HUDEP-2 (cell line): ENCODE measurements at regions not wholly inside any gene's neighbourhood (a gene's known extent, or its start where the extent isn't known, plus 50 kb on each side); places are given as distances from the start of the nearest gene placed in this dataset.
"Not testable (repeated sequence)": the region's sequence is repeated elsewhere in the genome, so short reads cannot be mapped to it uniquely, and the experiment has no call there.

ENCODE experiments used
- DNase-seq, 76 experiments: peaks; one replicate each; lab custom pipeline; 2025; ENCODE audit not compliant: unreplicated experiment in 76 of 76; lab: John Stamatoyannopoulos, UW

- no peak for DNase-seq
Observed at GRCh38 chr6:115467726-115468125, 593.0 kb downstream of the FRK start.

- no peak for DNase-seq
Observed at GRCh38 chr6:115460913-115461312, 599.8 kb downstream of the FRK start.

GRCh38 chr6:115456848-115457247 is 603.8 kb downstream of the FRK start:
- DNase-seq: no peak

- no peak for DNase-seq
Observed at GRCh38 chr6:115443825-115444478, 616.7 kb downstream of the FRK start.

GRCh38 chr6:115442323-115442722 is 618.4 kb downstream of the FRK start:
- DNase-seq: no peak

- no peak for DNase-seq
Observed at GRCh38 chr6:115441651-115442050, 619.0 kb downstream of the FRK start.

- DNase-seq: no peak
Observed at GRCh38 chr6:115415378-115415777, 645.3 kb downstream of the FRK start.

GRCh38 chr6:115414916-115415315 is 645.8 kb downstream of the FRK start:
- DNase-seq: not testable (repeated sequence)

- DNase-seq: no peak
Observed at GRCh38 chr6:115411756-115412155, 648.9 kb downstream of the FRK start.

GRCh38 chr6:115404446-115404845 is 656.2 kb downstream of the FRK start:
- DNase-seq: no peak

- no peak for DNase-seq
Observed at GRCh38 chr6:115398607-115399006, 662.1 kb downstream of the FRK start.

GRCh38 chr6:115396112-115396906 is 664.4 kb downstream of the FRK start:
- no peak for DNase-seq

GRCh38 chr6:115393821-115394220 is 666.9 kb downstream of the FRK start:
- no peak for DNase-seq

GRCh38 chr6:115370202-115370601 is 690.5 kb downstream of the FRK start:
- DNase-seq: no peak

GRCh38 chr6:115365783-115366182 is 694.9 kb downstream of the FRK start:
- no peak for DNase-seq

- no peak for DNase-seq
Observed at GRCh38 chr6:115363379-115363778, 697.3 kb downstream of the FRK start.

- DNase-seq: no peak
Observed at GRCh38 chr6:115362234-115362633, 698.5 kb downstream of the FRK start.

GRCh38 chr6:115360602-115361325 is 699.9 kb downstream of the FRK start:
- DNase-seq: no peak

GRCh38 chr6:115358616-115359015 is 702.1 kb downstream of the FRK start:
- DNase-seq: no peak

GRCh38 chr6:115356371-115356770 is 704.3 kb downstream of the FRK start:
- no peak for DNase-seq

- DNase-seq: no peak
Observed at GRCh38 chr6:115323001-115323400, 737.7 kb downstream of the FRK start.

GRCh38 chr6:115319823-115320222 is 740.9 kb downstream of the FRK start:
- no peak for DNase-seq
